HG03342 (cell line): ENCODE measurements at regions not wholly inside any gene's neighbourhood (a gene's known extent, or its start where the extent isn't known, plus 50 kb on each side); places are given as distances from the start of the nearest gene placed in this dataset.
A peak's percentile ranks its signal among the peaks of the same experiment; 100 is the strongest.

Experiments
- ATAC-seq: cut with Tn5 transposase; IDR thresholded peaks from one replicate; pipeline ENCODE4 v1.9.1; 2021; ENCODE audit warnings: mild to moderate bottlenecking, moderate library complexity; ENCODE audit not compliant: unreplicated experiment

DNA sequence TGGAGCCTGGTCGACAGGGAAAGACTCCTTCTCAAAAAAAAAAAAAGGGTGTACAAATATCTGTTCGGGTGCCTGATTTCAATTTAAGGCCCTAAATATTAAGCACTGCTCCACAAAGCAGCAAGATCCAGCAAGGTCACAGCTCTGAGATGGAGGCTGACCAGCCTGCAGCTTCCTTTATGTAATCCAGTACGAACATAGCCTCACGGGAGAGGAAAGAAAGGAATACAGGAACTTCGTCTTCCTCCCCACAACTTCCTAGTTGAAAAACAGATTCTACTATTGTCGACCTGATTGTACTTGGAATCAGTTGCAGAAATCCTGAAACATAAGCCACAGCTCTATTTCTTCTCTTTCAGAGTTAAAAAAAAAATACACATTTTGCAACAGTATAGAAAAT lies 53.5 kb upstream of the TBC1D9 start:
- no peak for ATAC-seq

DNA sequence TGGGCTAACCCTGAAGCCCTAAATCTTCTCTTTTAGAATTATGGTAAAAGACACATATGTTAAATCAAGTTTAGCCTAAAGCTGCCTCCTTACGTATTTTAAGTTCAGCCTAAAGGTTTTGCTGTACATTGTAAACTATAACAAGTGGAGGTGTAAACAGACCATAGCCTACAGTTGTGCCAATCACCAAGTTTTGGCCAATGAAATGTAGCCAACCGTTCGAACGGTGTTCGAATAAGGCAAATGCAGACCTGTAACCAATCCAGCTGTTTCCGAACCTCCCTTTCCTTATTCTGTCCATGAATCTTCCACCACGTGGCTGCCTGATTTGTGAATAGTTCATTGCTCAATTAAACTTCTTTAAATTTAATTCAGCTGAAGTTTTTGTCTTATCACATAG lies 52.1 kb upstream of the TBC1D9 start:
- ATAC-seq, result peak; percentile 10

DNA sequence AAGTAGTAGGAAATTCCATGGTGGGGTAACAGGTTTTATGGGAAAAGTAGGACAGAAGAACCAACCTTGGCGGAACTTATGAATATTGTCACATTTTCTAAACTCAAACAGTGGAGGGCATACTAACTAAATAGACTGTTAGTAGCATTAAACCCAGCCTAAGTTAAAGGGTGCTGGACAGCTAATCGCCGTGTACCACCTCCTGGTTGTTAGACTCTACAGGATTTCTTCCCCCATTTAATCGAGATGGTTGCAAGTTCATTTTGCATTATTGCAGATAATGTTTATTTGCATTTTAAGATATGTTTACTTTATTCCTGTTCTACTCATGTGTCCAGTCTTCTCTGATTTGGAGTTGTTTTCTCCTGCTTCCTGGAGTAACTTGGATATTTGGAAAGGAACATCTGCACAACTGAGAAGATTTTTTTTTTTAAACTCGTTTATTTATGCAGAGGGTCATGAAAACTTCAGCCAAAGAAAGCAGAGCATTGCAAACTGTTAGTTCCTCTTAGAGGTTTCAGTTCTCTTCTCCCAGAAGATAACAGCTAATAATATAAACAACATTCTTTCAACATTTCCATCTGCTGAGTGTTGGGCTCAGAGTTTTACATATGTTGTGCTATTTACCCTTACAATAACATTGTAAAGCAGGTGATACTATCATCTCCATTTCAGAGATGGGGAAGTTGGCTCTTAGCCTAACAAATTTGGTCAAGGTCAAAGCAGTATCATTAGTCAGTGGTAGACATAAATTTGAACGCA lies 51.5 kb upstream of the TBC1D9 start:
- peak; percentile 90 for ATAC-seq

DNA sequence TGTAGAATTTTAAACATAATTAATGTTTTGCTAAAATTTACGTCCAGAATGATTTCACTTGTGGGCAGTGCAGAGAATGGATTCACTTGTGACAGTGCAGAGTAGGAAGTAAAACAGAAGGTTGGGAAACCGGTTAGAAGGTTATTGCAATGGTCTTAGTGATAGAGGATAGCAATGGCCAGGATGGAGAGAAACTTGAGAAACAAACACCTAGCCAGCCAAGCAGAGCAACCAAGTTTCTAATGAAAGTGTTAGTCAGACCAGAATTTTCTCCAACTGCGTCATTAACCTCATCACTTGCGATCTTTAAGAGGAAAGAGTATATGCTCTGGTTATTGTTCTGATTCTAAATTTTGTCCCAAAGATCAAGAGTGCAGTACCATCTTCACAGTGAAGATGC lies 50.0 kb upstream of the TBC1D9 start:
- ATAC-seq, result peak; percentile 69
